GM19438 (cell line): ENCODE measurements at regions not wholly inside any gene's neighbourhood (a gene's known extent, or its start where the extent isn't known, plus 50 kb on each side); places are given as distances from the start of the nearest gene placed in this dataset.
"Not testable (repeated sequence)": the region's sequence is repeated elsewhere in the genome, so short reads cannot be mapped to it uniquely, and the experiment has no call there.

Experiments
- ATAC-seq: cut with Tn5 transposase; IDR thresholded peaks from one replicate; pipeline ENCODE4 v1.9.1; 2021; ENCODE audit warnings: low read depth; ENCODE audit not compliant: unreplicated experiment

DNA sequence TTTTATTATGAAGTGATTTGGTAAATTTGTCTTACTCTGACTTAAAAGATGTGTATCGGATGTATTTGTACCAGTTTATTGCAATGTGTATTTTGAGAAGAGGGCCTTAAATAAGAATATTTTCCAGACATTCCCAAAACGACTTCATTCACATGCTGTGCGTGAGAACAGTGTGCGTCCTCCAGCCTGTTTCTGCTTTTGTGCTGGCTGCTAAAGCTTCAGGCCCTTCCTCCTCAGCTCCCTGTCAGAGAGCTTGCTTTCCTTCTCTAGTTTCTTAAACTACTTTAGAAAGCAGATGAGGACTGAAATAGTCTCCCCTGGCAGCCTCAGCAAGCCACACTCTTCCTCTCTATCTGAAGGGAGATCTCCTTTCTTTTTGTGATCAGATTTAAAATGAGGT is 157.8 kb downstream of the SAMD5 start:
- no peak for ATAC-seq

DNA sequence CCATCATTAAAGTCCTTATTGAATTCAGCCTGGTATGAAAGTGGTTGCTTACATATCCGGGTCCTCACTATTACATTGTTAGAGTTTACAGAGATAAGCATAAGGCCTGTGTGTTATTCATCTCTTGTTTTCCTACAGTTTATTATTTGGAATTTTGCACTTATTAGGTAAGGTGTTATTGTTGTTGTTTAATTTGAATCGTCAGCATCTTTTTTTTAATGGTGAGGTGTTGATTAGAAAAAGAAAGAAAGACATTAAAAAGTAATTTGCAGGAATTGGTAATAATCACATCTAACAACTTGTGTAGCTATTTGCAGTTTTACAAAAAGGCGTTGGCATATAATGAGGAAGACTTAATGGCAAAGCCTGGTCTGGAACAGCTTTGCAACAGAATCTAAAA is 158.6 kb downstream of the SAMD5 start:
- ATAC-seq = no peak

DNA sequence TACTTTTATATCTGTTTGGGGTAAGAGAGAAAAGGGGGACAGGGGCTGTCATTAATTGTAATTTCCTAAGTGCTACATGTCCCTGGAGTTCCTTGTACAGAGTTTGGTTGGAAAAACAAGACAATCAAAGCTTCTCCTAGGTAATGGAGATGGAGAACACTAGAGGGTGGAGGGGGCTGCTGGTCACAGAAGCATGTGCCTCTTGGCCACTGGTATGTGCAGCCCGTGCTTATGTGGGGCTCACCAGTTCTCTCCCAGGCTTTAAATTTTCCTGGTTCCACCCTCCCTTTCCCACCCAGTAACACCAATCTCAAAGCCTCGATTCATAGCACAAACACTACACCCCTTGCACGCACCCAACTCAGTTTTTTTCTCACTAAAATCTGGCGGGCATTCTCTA is 165.6 kb downstream of the SAMD5 start:
- ATAC-seq = no peak

DNA sequence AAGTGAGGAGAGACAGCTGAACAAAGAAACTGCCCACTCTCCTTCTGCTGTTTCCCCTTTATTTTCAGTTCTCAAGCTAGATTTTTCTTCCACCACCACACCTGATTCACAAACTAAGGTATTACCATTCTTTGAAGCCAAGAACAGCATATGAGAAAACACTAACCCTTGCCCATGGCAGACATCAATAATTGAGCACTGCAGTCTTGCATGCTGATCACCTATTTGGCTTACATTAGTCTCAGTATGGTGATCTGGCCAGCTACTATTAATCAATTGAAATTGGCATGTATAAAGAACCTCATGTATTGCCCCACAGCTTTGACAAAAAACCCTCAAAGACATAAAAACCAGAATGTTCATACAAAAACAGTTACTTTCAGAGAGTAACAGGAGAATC is 166.3 kb downstream of the SAMD5 start:
- no peak for ATAC-seq

DNA sequence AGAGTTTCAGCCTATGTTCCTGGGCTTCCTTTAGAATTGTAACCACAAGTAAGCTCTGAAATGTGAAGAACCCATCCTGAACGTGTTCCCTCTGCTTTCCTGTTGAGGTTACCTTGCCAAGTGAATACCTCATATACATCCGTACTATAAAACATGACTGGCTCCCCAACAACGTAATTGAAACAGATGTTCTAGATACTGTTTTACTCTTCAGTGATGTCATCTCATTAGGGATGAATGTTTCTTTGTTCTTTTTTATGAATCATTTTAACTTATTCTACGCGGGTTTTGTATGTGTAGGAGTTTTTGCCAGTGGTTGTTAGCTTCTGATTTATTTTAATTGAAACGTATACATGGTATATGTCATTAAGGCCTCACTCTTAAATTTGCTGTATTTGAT is 166.8 kb downstream of the SAMD5 start:
- ATAC-seq = no peak

DNA sequence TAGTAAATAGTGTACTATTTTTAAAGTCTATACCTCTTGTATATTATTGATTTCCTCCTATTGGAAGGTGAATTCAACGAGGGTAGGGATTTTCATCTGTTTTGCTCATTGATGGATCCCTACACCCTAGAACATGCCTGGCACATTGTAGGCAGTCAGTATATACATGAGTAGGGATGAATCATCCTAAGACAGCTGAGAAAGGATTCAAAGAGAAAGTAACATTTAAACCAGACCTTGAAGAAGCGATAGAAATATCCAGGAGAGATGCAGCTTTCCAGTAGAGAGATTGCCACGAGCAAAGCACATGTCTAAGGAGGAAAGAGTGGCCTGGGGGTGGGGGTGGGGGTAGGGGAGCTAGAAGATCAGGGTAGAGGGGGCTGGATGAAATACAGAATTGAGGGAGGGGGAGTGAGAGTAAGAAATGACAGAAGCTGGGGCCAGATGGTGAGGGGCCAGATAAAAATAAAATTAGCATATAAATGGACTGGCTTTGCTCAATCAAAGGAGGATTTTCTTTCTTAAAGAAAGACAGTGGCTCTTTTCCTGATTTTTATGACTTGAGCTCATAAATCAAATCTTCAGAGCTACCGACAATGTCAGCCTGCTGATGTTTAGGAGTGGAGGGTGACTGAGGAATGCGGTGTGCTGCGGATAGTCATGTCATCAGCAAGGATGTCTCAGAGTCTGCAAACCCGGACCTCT is 168.2 kb downstream of the SAMD5 start:
- ATAC-seq = no peak

DNA sequence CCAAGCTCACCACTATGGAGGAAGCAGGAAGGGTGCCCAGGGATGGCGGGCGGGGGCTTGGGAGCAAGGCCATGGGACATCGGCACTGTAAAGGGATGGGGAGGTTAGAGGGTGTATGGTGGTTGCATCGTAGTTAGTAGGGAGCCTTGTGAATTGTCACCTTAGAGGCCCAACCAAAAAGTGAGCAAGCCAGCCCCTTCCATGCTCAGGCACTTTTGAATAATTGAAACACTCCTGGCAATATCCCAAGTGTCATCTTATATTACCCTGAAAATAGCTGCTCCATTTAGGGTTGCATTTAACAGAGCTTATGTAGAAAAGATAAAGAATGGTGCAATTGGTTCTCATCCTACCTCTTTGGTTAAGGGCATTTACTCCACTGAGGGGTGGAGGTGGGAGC is 169.2 kb downstream of the SAMD5 start:
- ATAC-seq = no peak

DNA sequence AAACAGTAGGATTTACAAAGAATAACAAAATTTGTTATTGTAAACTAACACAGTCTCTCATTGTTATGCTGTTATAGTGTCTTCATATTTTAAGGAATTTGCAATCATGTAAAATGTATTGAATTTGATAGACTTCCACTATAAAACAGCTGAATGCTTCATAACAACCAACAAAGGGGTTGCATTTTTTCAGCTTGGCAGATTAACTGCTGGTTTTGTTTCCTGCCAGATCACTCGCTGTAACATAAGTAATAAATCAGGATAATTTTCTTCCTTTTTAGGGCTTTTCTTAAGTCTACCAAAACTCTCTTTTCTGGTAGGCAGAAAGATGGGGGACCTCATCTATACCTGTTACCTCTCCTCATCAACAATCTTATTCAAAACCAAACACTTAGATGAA is 169.8 kb downstream of the SAMD5 start:
- ATAC-seq = no peak

DNA sequence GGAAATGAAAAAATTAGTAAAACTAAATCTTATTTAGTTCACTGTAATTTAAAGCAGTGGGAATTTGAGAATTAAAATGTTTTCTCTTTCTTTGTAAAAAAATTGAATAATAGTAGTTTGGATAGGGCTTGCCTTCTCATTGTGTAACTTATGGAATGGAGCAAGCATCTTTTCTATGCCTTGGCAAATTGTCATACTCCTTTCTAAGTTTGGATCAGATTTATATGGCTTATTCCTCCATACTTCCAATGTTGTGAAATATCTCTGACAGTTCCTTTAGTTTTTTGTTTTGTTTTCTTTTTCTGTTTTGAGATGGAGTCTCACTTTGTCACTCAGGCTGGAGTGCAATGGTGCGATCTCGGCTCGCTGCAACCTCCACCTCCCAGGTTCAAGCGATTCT is 176.4 kb downstream of the SAMD5 start:
- no peak for ATAC-seq

DNA sequence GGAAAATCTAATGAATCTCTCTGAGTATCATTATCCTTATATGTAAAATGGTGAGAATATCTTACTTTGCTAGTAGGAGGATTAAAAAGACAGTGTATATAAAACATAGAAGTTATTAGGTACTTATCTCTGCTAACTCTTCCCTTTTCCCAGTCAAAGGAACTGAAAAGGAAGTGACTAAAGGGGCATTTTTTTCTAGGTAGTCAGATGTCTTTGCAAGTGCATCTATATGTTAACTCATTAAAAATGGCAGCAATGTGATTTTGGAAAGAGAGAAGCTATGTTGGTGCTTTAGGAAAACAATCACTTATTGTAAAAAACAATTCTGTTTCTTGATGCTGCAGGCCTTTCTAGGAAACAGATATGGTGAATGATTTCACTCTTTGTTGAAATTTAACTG is 180.9 kb downstream of the SAMD5 start:
- ATAC-seq = no peak

DNA sequence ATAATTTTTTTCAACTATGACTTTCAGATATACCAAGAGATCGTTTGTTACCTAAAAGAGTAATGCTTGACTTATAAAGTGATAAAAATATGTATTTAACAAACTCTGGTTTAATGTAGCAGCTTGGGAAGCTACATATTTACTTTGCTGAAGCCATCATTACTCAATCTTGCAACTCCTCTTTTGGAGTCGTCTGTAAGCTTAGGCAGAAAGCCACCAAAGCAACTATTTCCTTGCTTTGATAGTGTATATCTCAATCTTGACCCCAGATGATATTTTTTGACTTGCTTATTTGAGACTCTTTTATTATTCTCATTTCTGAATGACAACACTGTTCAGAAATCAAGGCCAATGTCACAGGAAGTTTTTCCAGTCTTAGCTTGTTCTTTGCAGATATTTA is 183.0 kb downstream of the SAMD5 start:
- no peak for ATAC-seq

DNA sequence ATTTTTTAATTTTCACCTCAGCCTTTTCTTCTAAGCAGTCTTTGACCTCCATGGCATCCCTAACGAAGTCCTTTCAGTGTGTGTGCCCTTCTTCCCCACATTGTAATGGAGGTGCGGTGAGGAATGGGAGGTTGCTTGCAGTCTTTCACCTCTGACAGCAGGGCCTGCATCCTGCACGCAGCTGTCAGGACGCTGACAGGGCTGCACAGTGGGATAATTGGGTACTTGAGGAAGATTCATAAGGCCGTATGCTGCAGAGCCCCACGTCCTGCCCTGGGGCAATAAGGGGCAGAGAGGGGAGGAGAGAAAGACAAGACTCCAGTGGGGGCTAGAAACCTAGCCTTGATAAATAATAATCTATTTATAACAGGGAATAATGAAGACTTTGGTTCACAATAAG is 184.7 kb downstream of the SAMD5 start:
- ATAC-seq = no peak

DNA sequence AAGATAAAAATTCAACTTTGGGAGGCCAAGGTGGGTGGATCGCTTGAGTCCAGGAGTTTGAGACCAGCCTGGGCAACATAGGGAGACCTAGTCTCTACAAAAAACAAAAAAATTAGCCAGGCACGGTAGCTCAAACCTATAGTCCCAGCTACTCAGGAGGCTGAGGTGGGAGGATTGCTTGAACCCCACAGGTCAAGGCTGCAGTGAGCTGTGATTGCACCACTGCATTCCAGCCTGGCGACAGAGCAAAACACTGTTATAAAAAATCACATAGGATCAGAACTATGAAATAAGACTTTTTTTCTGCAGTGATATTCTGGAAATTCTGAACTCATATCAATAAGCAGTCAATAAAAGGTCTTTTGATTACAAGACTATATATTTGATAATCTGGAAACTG is 186.1 kb downstream of the SAMD5 start:
- ATAC-seq = not testable (repeated sequence)

DNA sequence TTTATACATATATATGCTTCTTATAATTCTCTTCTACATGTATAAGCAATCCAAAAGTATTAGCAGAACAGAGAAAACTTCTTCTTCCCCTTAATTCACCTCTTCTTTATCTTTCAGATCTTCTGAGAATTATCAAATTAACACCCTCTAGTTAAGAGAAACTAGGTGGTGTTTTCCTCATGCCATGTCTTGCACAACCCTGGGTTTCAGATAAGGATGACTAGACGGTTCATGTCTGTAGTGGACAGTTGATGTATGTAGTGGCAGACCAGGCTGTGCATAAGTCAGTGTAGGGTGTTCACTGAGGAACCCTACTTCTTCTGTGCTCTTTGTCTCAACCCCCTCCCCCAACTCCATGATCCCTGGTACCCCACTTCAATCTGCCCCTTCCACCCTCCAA is 187.3 kb downstream of the SAMD5 start:
- no peak for ATAC-seq

DNA sequence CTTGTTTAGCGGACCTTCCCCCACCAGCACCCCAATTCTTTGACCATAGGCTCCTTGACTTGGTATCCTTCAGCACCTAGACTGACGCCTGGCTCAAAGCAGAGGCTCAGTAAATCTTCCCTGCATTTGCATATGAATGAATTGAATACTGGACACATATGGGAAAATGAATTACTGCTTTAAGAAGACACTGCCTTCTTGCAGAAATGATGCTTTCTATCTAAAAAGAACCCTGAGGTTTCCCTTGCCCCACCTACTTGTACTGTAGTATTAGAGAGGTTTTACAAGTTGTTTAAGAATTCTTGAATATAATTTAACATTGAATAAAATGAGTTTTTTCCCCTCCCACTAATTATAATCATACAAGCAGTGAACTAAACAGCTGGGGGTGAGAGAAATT is 190.7 kb downstream of the SAMD5 start:
- ATAC-seq = no peak

DNA sequence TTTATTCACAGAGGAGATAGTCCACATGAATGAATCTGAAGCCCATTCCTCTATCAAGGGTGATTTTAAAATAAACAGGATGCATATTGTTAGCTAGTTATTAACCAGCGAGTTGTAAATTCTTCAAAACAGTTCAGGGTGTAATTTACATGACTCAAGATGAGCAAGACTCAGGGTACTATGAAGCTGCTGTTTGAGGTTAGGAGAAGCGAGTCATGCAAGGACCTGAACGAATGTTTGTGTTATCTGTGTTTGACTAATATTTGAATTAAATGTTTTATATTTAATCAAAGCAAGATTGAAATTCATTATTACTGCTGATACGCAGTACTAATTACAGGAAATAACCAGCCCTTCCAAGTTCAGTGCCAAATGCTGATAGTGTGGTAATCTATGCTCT is 191.1 kb downstream of the SAMD5 start:
- no peak for ATAC-seq

DNA sequence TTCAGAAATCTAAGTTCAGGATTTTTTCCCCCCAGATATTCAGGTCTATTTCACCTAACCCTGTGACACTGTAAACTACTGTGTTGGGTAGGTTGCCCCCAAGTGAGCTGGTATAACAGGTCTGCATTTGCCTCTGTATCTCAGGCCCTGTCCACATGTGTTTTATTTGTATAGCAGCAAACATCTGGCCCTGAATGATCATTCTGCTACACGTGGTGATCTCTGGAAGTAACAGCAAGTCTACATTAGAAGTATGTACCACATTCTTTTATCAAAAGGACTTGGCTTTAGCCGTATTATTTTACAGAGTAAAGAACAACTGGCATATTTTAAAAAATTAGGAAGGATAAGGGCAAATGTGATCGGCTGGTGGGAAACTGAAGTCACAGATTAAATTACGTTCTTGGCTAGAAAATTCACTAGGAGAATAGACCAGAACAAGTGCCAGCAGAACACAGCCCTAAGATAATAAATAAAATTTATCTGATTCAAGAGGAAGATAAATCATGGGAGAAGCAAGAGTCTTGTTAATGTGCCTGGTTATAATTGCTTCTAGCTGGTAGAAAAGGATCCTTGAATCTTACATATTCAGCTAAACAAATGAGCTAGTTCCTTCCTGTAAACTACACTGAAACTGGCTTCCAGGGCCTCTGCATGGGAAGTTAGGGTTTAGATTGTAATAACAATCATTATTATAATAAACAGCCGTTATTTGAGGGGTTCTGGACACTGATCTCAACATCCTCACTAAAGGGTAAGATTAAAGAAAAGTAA is 192.1 kb downstream of the SAMD5 start:
- no peak for ATAC-seq

DNA sequence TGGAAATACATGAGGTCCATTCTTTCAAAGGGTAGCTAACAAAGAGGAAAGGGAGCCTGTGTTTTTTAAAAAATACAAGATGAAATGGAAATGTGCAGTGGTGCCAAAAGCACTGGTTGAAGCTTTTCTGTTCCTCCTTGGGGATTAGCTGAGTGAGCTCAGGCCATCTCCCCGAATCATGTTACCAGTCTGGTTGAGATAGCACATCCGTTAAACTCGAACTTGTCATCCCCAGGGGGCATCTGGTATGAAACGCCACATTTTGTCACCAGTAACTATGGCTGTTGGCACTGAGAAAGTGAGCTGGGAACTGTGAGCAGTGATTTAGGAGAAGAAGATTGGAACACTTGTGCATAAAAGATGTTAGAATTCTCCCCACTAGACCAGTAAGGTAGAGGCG is 196.2 kb downstream of the SAMD5 start:
- no peak for ATAC-seq

DNA sequence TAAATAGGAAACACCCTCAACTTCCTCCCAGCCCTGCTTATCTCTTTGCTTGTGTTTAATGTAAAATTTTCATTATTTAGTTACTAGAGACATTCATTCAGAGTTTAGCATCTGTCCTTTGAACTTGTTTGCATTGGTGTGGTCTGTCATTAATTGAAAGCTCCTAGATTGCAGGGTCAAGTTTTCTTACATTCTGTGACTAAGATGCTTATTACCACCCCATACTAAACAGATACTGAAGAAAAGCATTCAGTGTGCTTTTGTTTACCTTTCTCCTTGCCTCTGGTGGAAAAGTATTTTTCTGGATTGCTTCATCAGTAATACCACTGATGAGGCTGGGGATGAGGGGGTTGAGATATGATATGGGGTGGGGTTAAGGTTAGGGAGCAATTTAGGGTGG is 199.0 kb downstream of the SAMD5 start:
- ATAC-seq = no peak

DNA sequence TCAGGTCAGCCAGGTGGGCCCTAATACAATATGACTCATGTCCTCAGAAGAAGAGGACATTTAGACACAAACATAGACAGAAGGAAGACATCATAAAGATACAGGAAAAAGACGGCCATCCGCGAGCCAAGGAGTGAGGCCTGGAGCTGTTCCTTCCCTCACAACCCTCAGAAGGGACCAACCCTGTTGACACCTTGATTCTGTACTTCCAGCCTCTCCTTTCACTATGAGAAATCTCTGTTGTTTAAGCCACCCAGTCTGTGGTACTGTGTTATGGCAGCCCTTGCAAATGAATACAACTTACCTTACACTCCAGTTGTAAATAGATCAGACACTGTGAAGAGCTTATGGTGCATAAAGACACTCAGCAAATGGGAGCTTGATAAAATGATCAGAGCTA is 199.7 kb downstream of the SAMD5 start:
- no peak for ATAC-seq

DNA sequence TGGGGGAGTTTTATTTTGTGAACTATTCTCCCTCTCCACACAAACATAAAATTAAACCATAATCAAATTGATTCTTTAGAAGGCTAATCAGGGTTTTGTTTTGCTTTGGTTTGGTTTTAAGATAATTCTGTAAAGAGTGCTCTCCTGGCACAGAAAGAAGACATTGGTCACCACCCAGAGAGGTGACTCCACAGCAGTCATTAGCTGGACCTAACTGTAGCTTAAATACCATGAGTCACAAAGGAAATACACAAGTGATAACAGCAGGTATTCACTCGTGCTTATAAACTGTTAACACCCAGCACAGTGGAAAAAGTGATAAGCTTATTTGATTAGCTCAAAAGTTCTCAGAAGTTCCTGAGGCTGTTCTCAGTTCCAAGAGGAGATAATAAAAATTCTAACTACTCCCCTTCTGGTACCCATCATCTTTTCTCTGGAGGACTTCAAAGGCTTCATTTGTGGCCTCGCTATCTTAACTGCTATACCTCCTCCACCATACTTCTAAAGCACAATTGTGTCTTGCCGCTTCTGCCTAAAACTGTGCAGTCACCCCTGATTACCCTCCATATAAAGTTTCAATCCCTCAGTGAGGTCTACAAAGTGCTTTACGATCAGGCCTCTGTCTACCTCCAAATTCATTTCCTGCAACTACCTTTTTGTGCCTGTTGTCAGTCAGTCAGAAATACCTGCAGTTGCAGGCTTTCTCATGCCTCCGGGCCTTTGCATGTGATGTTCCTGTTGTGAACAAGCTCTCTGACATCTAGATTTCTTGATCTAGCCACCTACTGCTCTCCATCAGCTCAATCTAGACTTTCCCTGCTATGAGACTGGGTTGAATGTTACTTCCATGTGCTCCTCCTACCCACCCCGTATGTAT is 201.1 kb downstream of the SAMD5 start:
- no peak for ATAC-seq
